Kidney epithelial cell (primary cell): ENCODE measurements at regions not wholly inside any gene's neighbourhood (a gene's known extent, or its start where the extent isn't known, plus 50 kb on each side); places are given as distances from the start of the nearest gene placed in this dataset.

Experiments used
- DNase-seq: peaks from one replicate; pipeline ENCODE4 v3.0.0-alpha.2; 2010; ENCODE audit warnings: low read depth
- H3K27me3 ChIP-seq: 2 replicates; pipeline ENCODE4 v1.6.0; 2011; ENCODE audit warnings: low read length; ENCODE audit not compliant: control insufficient read depth, insufficient read depth
- H3K36me3 ChIP-seq: 2 replicates; pipeline ENCODE4 v1.5.1; 2011; ENCODE audit warnings: low read length; ENCODE audit not compliant: control insufficient read depth, insufficient read depth
- H3K4me3 ChIP-seq: 2 replicates; pipeline ENCODE4 v1.5.1; 2011; ENCODE audit warnings: low read depth, mild to moderate bottlenecking, control low read depth, low read length
- CTCF ChIP-seq: IDR thresholded peaks from 2 replicates; pipeline ENCODE4 v1.5.1; 2011; ENCODE audit warnings: mild to moderate bottlenecking, moderate library complexity, low read length, control low read depth, inconsistent platforms; ENCODE audit not compliant: insufficient read depth, poor library complexity, severe bottlenecking

- no peak for DNase-seq
- TF ChIP-seq CTCF = no peak
- Histone ChIP-seq H3K4me3 (no peak overlapping the region), H3K36me3 (no peaks in the 10 kb centered on the region), H3K27me3 (no peaks in the 10 kb centered on the region)
Measured at GRCh38 chr5:92864591-92864990, 716.4 kb downstream of the NR2F1-AS1 start.

GRCh38 chr5:92863666-92864065 is 717.4 kb downstream of the NR2F1-AS1 start:
- no peak for TF ChIP-seq CTCF

GRCh38 chr5:92861531-92862285 is 719.3 kb downstream of the NR2F1-AS1 start:
- H3K27me3 ChIP-seq = no peaks in the 10 kb centered on the region
- no peak for TF ChIP-seq CTCF
- DNase-seq = no peak
- no peaks in the 10 kb centered on the region for H3K36me3 ChIP-seq
- no peak overlapping the region for H3K4me3 ChIP-seq

More at GRCh38 chr5:92863666-92864065, 717.4 kb downstream of the NR2F1-AS1 start:
- Histone ChIP-seq H3K4me3 (no peak overlapping the region), H3K36me3 (no peaks in the 10 kb centered on the region), H3K27me3 (no peaks in the 10 kb centered on the region)
- DNase-seq = no peak

GRCh38 chr5:92860061-92860460 is 721.0 kb downstream of the NR2F1-AS1 start:
- H3K27me3 ChIP-seq = no peaks in the 10 kb centered on the region
- no peak for TF ChIP-seq CTCF
- H3K36me3 ChIP-seq = no peaks in the 10 kb centered on the region
- DNase-seq = no peak
- no peak overlapping the region for H3K4me3 ChIP-seq

- Histone ChIP-seq H3K27me3 (no peaks in the 10 kb centered on the region), H3K4me3 (no peak overlapping the region), H3K36me3 (no peaks in the 10 kb centered on the region)
- no peak for DNase-seq
- no peak for TF ChIP-seq CTCF
Measured at GRCh38 chr5:92852219-92852618, 728.8 kb downstream of the NR2F1-AS1 start.

- no peak for TF ChIP-seq CTCF
- DNase-seq = no peak
- no peaks in the 10 kb centered on the region for H3K36me3 ChIP-seq
- H3K27me3 ChIP-seq = no peaks in the 10 kb centered on the region
- H3K4me3 ChIP-seq = no peak overlapping the region
Measured at GRCh38 chr5:92850886-92851285, 730.1 kb downstream of the NR2F1-AS1 start.
